K562 (cell line): ENCODE measurements at regions not wholly inside any gene's neighbourhood (a gene's known extent, or its start where the extent isn't known, plus 50 kb on each side); places are given as distances from the start of the nearest gene placed in this dataset.

ENCODE experiments used
- ATAC-seq: fragments of 200-7000 bp; cut with Tn5 transposase; 3 replicates; pipeline ENCODE4 v1.9.1; 2020; ENCODE audit warnings: moderate library complexity
- BruUV-seq: library from RNA; stranded (reverse); fragments of 400-500 nt; replicated peaks from 2 replicates; lab custom pipeline; 2021; lab: Mats Ljungman, UMichigan
- CTCF ChIA-PET: fragments of 300-600 bp; formaldehyde crosslinking; extraction: SDS; loops from one replicate; lab custom pipeline; 2021; ENCODE audit warnings: low intra/inter-chr PET ratio; lab: Yijun Ruan, JAX
- POLR2A ChIA-PET: fragments of 300-600, 350-650 bp; sonication (Branson Sonifier 250); formaldehyde crosslinking; extraction: SDS; loops from one replicate; lab custom pipeline; 2021; ENCODE audit warnings: antibody characterized with exemption, inconsistent platforms; lab: Yijun Ruan, JAX
- DNase-seq, 4 experiments: peaks; one replicate each; pipeline versions ENCODE4 v3.0.0 to v3.0.0-alpha.2; 2011 to 2018; ENCODE audit warnings: low spot score in 3 of 4, mixed read lengths in 3 of 4; ENCODE audit errors: extremely low read depth in 1 of 4
- FAIRE-seq: peaks from 2 replicates; lab custom pipeline; 2011; peaks lifted over from hg19 to GRCh38; lab: Jason Lieb, UNC
- H2AFZ ChIP-seq: 2 replicates; pipeline ENCODE4 v1.6.0; 2011; ENCODE audit warnings: low read depth, low read length, control low read depth, inconsistent platforms
- H3K27ac ChIP-seq: fragments of 200-600 bp; 3 replicates; pipeline ENCODE4 v1.8.0; 2011; ENCODE audit warnings: low read depth, mild to moderate bottlenecking, control low read depth, inconsistent platforms, low read length, moderate library complexity, mixed read lengths; ENCODE audit errors: extremely low read depth
- H3K27me3 ChIP-seq, 2 experiments: fragments of 300-600 bp in 1 of 2; 2 replicates in 1 of 2; 3 replicates in 1 of 2; pipeline versions ENCODE4 v1.6.0 to v1.8.0; 2011; ENCODE audit warnings: inconsistent platforms in 2 of 2, low read length in 2 of 2, mild to moderate bottlenecking in 1 of 2, mixed read lengths in 1 of 2, moderate library complexity in 1 of 2; ENCODE audit not compliant: control insufficient read depth in 2 of 2, insufficient read depth in 2 of 2
- H3K36me3 ChIP-seq: fragments of 300-600 bp; 3 replicates; pipeline ENCODE4 v1.8.0; 2011; ENCODE audit warnings: mild to moderate bottlenecking, low read length, inconsistent platforms; ENCODE audit not compliant: control insufficient read depth, insufficient read depth
- H3K4me1 ChIP-seq, 2 experiments: fragments of 200-600 bp in 1 of 2; replicated peaks in 1 of 2; 2 replicates in 1 of 2; 3 replicates in 1 of 2; pipeline versions ENCODE4 v1.5.1 to v1.8.0; 2011; ENCODE audit warnings: inconsistent platforms in 2 of 2, low read length in 2 of 2, mild to moderate bottlenecking in 1 of 2, mixed read lengths in 1 of 2, moderate library complexity in 1 of 2; ENCODE audit not compliant: control insufficient read depth in 2 of 2, insufficient read depth in 2 of 2
- H3K4me2 ChIP-seq: 2 replicates; pipeline ENCODE4 v1.6.1; 2011; ENCODE audit warnings: low read length, control low read depth, inconsistent platforms, mixed read lengths; ENCODE audit not compliant: insufficient read depth
- H3K4me3 ChIP-seq: fragments of 200-600 bp; sonication (generic), shearing (Covaris generic); 2 replicates; pipeline ENCODE4 v1.5.1; 2016; ENCODE audit warnings: control low read depth, inconsistent platforms
- H3K79me2 ChIP-seq: fragments of 200-600 bp; 3 replicates; pipeline ENCODE4 v1.8.0; 2011; ENCODE audit warnings: low read length, inconsistent platforms; ENCODE audit not compliant: control insufficient read depth, insufficient read depth
- H3K9ac ChIP-seq, 2 experiments: 2 replicates each; pipeline versions ENCODE4 v1.6.0 to v1.6.1; 2011; ENCODE audit warnings: low read depth in 2 of 2, low read length in 2 of 2, control low read depth in 1 of 2, inconsistent platforms in 1 of 2, mild to moderate bottlenecking in 1 of 2, mixed read lengths in 1 of 2; ENCODE audit not compliant: insufficient read depth in 1 of 2
- H3K9me1 ChIP-seq: one replicate; pipeline ENCODE4 v1.6.0; 2011; ENCODE audit warnings: inconsistent platforms, mild to moderate bottlenecking, low read length, moderate library complexity; ENCODE audit not compliant: control insufficient read depth, insufficient read depth
- H3K9me3 ChIP-seq: replicated peaks from 2 replicates; pipeline ENCODE4 v1.5.1; 2011; ENCODE audit warnings: low read depth, low read length, inconsistent platforms; ENCODE audit not compliant: control insufficient read depth, insufficient read depth
- H4K20me1 ChIP-seq: replicated peaks from 2 replicates; pipeline ENCODE4 v1.6.1; 2011; ENCODE audit warnings: low read length, inconsistent platforms, mixed read lengths; ENCODE audit not compliant: control insufficient read depth, insufficient read depth
- FOXA1 ChIP-seq: fragments of 450-650 bp; IDR thresholded peaks from 2 replicates; pipeline ENCODE4 v1.6.1; 2016; ENCODE audit warnings: mild to moderate bottlenecking, borderline replicate concordance
- HDGF ChIP-seq: fragments of 450-650 bp; IDR thresholded peaks from 2 replicates; pipeline ENCODE4 v1.6.1; 2016
- IRF2 ChIP-seq: sonication (generic); formaldehyde crosslinking; IDR thresholded peaks from 2 replicates; pipeline ENCODE4 v1.8.1; 2022; ENCODE audit warnings: mild to moderate bottlenecking, missing genetic modification reagents
- UBTF ChIP-seq, 2 experiments: IDR thresholded peaks; 2 replicates each; pipeline ENCODE4 v1.6.1; 2012; ENCODE audit warnings: improper control_type of control experiment in 2 of 2, low read depth in 2 of 2, low read length in 2 of 2, borderline replicate concordance in 1 of 2
- ZFPM2 ChIP-seq: fragments of 250-450 bp; sonication (Bioruptor Pico); IDR thresholded peaks from 2 replicates; pipeline ENCODE4 v1.5.1; 2022; ENCODE audit warnings: mild to moderate bottlenecking
- ZNF24 ChIP-seq: fragments of 450-650 bp; IDR thresholded peaks from 2 replicates; pipeline ENCODE4 v1.6.1; 2016
- ZNF76 ChIP-seq: fragments of 250-450 bp; sonication (Bioruptor Pico); IDR thresholded peaks from 2 replicates; pipeline ENCODE4 v1.4.0; 2020; ENCODE audit warnings: mild to moderate bottlenecking, moderate library complexity, borderline replicate concordance
- WGBS: fragments of 100-300 bp; shearing (Covaris generic); methylation state at CpG from one replicate; pipeline ENCODE4 v1.1.6; 2016; ENCODE audit warnings: low coverage, mixed read lengths; ENCODE audit not compliant: insufficient coverage; ENCODE audit errors: missing lambda C conversion rate; 5-methylcytosine and 5-hydroxymethylcytosine counted together
- in situ Hi-C: fragments of 300-500 bp; cut with MboI; formaldehyde crosslinking; loops from 4 replicates; pipeline ENCODE4 v1.15.0; 2018; ENCODE audit warnings: inconsistent platforms, mixed read lengths
- intact Hi-C: fragments of 100-400 bp; cut with micrococcal nuclease; formaldehyde crosslinking; loops from 2 replicates; pipeline ENCODE4 v1.14.2; 2022

GRCh38 chr6:144879436-144879835 lies 594.3 kb downstream of the UTRN start:
- Histone ChIP-seq H2AFZ (no peak overlapping the region), H3K9me3 (no peaks in the 10 kb centered on the region), H3K9me1 (no peaks in the 10 kb centered on the region), H3K4me2 (no peak overlapping the region), H3K27ac (no peak overlapping the region), H3K79me2 (no peaks in the 10 kb centered on the region), H3K27me3 (peaks cover 0 to 5% of the 10 kb centered on the region in 2 experiments; a peak in 2 of 5 replicates), H3K9ac (no peak overlapping the region), H3K4me3 (no peak overlapping the region), H3K4me1 (no peaks in the 10 kb centered on the region), H3K36me3 (no peaks in the 10 kb centered on the region), H4K20me1 (no peaks in the 10 kb centered on the region)
- ChIA-PET CTCF (no interaction called here), POLR2A (no interaction called here)
- no peak for FAIRE-seq
- TF ChIP-seq ZNF24 (no peak), UBTF (IDR thresholded peaks at IDR 0.05; ENCODE audit: borderline replicate concordance in 1 of 2, low read depth in 2 of 2, low read length in 2 of 2) (no peak), HDGF (no peak), ZNF76 (CRISPR knock-in tag) (no peak), ZFPM2 (no peak), IRF2 (CRISPR knock-in tag) (no peak), FOXA1 (no peak)
- intact Hi-C loops (no loop called here), in situ Hi-C loops (no loop called here)
- 20% methylated on average over 3 of the region's 3 CpGs for WGBS
- BruUV-seq = no TSS peak
- ATAC-seq = no peak
- DNase-seq = no peak
